Duodenal mucosa (tissue), 2 donors: ENCODE measurements at regions not wholly inside any gene's neighbourhood (a gene's known extent, or its start where the extent isn't known, plus 50 kb on each side); places are given as distances from the start of the nearest gene placed in this dataset.

ENCODE experiments used
- H3K27ac ChIP-seq: one replicate; pipeline ENCODE4 v1.7.0; 2013; ENCODE audit warnings: low read depth, low read length
- H3K27me3 ChIP-seq, 2 donors: one replicate each; pipeline ENCODE4 v1.7.0; 2013; ENCODE audit warnings: low read length in 2 of 2, control low read depth in 1 of 2; ENCODE audit not compliant: insufficient read depth in 2 of 2, control insufficient read depth in 1 of 2
- H3K36me3 ChIP-seq, 2 donors: one replicate each; pipeline ENCODE4 v1.7.0; 2013; ENCODE audit warnings: low read length in 2 of 2, control low read depth in 1 of 2; ENCODE audit not compliant: insufficient read depth in 2 of 2, control insufficient read depth in 1 of 2
- H3K4me1 ChIP-seq, 2 donors: one replicate each; pipeline ENCODE4 v1.7.0; 2013; ENCODE audit warnings: low read length in 2 of 2, control low read depth in 1 of 2; ENCODE audit not compliant: insufficient read depth in 2 of 2, control insufficient read depth in 1 of 2
- H3K4me3 ChIP-seq, 2 donors: one replicate each; pipeline ENCODE4 v1.7.0; 2013; ENCODE audit warnings: low read length in 2 of 2, low read depth in 1 of 2
- H3K9ac ChIP-seq, 2 donors: one replicate each; pipeline ENCODE4 v1.7.0; 2013; ENCODE audit warnings: low read length in 2 of 2, low read depth in 1 of 2
- H3K9me3 ChIP-seq, 2 donors: one replicate each; pipeline ENCODE4 v1.7.0; 2013; ENCODE audit warnings: low read length in 2 of 2, control low read depth in 1 of 2; ENCODE audit not compliant: control insufficient read depth in 1 of 2

- Histone ChIP-seq H3K9ac (no peak overlapping the region), H3K36me3 (no peaks in the 10 kb centered on the region), H3K9me3 (no peaks in the 10 kb centered on the region), H3K4me3 (no peak overlapping the region), H3K27ac (no peak overlapping the region), H3K27me3 (peaks cover 0 to 2% of the 10 kb centered on the region in 2 donors), H3K4me1 (no peaks in the 10 kb centered on the region)
Measured at GRCh38 chr2:238793801-238794449, 54.0 kb upstream of the TWIST2 start.

GRCh38 chr2:238796223-238796885 lies 51.5 kb upstream of the TWIST2 start:
- Histone ChIP-seq H3K27ac (no peak overlapping the region), H3K9ac (no peak overlapping the region), H3K27me3 (peaks cover 0 to 2% of the 10 kb centered on the region in 2 donors), H3K36me3 (no peaks in the 10 kb centered on the region), H3K4me3 (no peak overlapping the region), H3K4me1 (no peaks in the 10 kb centered on the region), H3K9me3 (no peaks in the 10 kb centered on the region)

- Histone ChIP-seq H3K9me3 (no peaks in the 10 kb centered on the region), H3K27ac (no peak overlapping the region), H3K4me3 (no peak overlapping the region), H3K27me3 (peaks cover 0 to 2% of the 10 kb centered on the region in 2 donors), H3K36me3 (no peaks in the 10 kb centered on the region), H3K4me1 (no peaks in the 10 kb centered on the region), H3K9ac (no peak overlapping the region)
Measured at GRCh38 chr2:238797537-238797936, 50.3 kb upstream of the TWIST2 start.
